ENCODE measurements at regions not wholly inside any gene's neighbourhood (a gene's known extent, or its start where the extent isn't known, plus 50 kb on each side); places are given as distances from the start of the nearest gene placed in this dataset.

DNA sequence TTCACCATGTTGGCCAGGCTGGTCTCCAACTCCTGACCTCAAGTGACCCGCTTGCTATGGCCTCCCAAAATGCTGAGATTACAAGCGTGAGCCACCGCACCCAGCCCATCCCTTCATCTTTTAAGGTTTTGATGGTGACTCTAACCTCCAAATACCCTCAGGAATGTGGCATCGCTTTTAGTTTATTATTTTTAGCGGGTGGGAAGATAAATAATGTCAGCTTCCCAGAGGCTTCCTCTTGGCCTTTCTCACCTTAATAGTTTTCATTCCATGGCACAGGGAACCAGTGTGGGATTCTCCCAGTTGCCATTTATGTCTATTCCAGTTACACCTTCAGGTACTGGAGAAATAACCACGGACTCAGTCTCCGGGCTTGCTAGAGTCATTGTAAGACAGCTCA, 92.1 kb upstream of the LRRN2 start:
- under 1% methylated on average over 7 of the region's 7 CpGs for WGBS (ENCODE audit: insufficient coverage, low coverage, missing lambda C conversion rate)
- Histone ChIP-seq H3K36me3 (ENCODE audit: control insufficient read depth, insufficient read depth, low read length) (no peaks in the 10 kb centered on the region), H3K9me3 (replicated peaks; ENCODE audit: control insufficient read depth, insufficient read depth, low read depth, low read length) (no peaks in the 10 kb centered on the region), H3K9ac (ENCODE audit: insufficient read depth in 1 of 2, low read depth in 2 of 2, low read length in 2 of 2) (no peak overlapping the region), H3K79me2 (ENCODE audit: control insufficient read depth, insufficient read depth, low read length) (no peaks in the 10 kb centered on the region), H3K27ac (ENCODE audit: extremely low read depth, low read depth, low read length) (no peak overlapping the region), H3K4me3 (no peak overlapping the region), H3K4me2 (ENCODE audit: insufficient read depth, low read length) (no peak overlapping the region), H3K4me1 (replicated peaks in 1 of 2; ENCODE audit: control insufficient read depth in 2 of 2, insufficient read depth in 2 of 2, low read length in 2 of 2) (no peaks in the 10 kb centered on the region), H3K27me3 (ENCODE audit: control insufficient read depth in 2 of 2, insufficient read depth in 2 of 2, low read length in 2 of 2) (peaks cover 28 to 31% of the 10 kb centered on the region in 2 experiments), H3K9me1 (ENCODE audit: control insufficient read depth, insufficient read depth, low read length) (no peaks in the 10 kb centered on the region), H4K20me1 (replicated peaks; ENCODE audit: control insufficient read depth, insufficient read depth, low read length) (no peaks in the 10 kb centered on the region), H2AFZ (ENCODE audit: low read depth, low read length) (no peak overlapping the region)
- FAIRE-seq, result no peak
- POLR2A ChIA-PET, result interaction anchor here (0.5 to 1.4 kb wide), 2 partner anchors 27 to 69 kb away, joined by 3 to 4 read pairs; no protein-coding TSS in a partner anchor
- CTCF ChIA-PET (ENCODE audit: low intra/inter-chr PET ratio), result no interaction called here
- BruUV-seq (replicated peaks), result no TSS peak
- no peak for ATAC-seq
- TF ChIP-seq, protein P1, sequence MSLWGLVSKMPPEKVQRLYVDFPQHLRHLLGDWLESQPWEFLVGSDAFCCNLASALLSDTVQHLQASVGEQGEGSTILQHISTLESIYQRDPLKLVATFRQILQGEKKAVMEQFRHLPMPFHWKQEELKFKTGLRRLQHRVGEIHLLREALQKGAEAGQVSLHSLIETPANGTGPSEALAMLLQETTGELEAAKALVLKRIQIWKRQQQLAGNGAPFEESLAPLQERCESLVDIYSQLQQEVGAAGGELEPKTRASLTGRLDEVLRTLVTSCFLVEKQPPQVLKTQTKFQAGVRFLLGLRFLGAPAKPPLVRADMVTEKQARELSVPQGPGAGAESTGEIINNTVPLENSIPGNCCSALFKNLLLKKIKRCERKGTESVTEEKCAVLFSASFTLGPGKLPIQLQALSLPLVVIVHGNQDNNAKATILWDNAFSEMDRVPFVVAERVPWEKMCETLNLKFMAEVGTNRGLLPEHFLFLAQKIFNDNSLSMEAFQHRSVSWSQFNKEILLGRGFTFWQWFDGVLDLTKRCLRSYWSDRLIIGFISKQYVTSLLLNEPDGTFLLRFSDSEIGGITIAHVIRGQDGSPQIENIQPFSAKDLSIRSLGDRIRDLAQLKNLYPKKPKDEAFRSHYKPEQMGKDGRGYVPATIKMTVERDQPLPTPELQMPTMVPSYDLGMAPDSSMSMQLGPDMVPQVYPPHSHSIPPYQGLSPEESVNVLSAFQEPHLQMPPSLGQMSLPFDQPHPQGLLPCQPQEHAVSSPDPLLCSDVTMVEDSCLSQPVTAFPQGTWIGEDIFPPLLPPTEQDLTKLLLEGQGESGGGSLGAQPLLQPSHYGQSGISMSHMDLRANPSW (CRISPR knock-in tag; IDR thresholded peaks at IDR 0.05), result no peak
- no peak for TF ChIP-seq HSF4 (CRISPR knock-in tag; IDR thresholded peaks at IDR 0.05; ENCODE audit: borderline replicate concordance)
- TF ChIP-seq, protein P2, sequence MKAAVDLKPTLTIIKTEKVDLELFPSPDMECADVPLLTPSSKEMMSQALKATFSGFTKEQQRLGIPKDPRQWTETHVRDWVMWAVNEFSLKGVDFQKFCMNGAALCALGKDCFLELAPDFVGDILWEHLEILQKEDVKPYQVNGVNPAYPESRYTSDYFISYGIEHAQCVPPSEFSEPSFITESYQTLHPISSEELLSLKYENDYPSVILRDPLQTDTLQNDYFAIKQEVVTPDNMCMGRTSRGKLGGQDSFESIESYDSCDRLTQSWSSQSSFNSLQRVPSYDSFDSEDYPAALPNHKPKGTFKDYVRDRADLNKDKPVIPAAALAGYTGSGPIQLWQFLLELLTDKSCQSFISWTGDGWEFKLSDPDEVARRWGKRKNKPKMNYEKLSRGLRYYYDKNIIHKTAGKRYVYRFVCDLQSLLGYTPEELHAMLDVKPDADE (conservative IDR thresholded peaks at IDR 0.05; ENCODE audit: control insufficient read depth, low read depth, low read length), result no peak
- TF ChIP-seq SNIP1 (IDR thresholded peaks at IDR 0.05; ENCODE audit: low read depth), result no peak
- TF ChIP-seq GTF2A2 (tag; IDR thresholded peaks at IDR 0.05), result no peak
- no peak for TF ChIP-seq YBX1 (IDR thresholded peaks at IDR 0.05)
- TF ChIP-seq ZNF668 (CRISPR knock-in tag; IDR thresholded peaks at IDR 0.05), result no peak
- TF ChIP-seq KAT8 (IDR thresholded peaks at IDR 0.05; ENCODE audit: low read depth), result no peak
- TF ChIP-seq MED1 (CRISPR knock-in tag; IDR thresholded peaks at IDR 0.05; ENCODE audit: borderline replicate concordance), result no peak
- TF ChIP-seq, protein P3, sequence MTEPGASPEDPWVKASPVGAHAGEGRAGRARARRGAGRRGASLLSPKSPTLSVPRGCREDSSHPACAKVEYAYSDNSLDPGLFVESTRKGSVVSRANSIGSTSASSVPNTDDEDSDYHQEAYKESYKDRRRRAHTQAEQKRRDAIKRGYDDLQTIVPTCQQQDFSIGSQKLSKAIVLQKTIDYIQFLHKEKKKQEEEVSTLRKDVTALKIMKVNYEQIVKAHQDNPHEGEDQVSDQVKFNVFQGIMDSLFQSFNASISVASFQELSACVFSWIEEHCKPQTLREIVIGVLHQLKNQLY (CRISPR knock-in tag; conservative IDR thresholded peaks at IDR 0.05), result no peak
- no peak for TF ChIP-seq HNRNPUL1 (IDR thresholded peaks at IDR 0.05; ENCODE audit: low read length)
- TF ChIP-seq XRCC3 (IDR thresholded peaks at IDR 0.05), result no peak
- TF ChIP-seq, protein P4, sequence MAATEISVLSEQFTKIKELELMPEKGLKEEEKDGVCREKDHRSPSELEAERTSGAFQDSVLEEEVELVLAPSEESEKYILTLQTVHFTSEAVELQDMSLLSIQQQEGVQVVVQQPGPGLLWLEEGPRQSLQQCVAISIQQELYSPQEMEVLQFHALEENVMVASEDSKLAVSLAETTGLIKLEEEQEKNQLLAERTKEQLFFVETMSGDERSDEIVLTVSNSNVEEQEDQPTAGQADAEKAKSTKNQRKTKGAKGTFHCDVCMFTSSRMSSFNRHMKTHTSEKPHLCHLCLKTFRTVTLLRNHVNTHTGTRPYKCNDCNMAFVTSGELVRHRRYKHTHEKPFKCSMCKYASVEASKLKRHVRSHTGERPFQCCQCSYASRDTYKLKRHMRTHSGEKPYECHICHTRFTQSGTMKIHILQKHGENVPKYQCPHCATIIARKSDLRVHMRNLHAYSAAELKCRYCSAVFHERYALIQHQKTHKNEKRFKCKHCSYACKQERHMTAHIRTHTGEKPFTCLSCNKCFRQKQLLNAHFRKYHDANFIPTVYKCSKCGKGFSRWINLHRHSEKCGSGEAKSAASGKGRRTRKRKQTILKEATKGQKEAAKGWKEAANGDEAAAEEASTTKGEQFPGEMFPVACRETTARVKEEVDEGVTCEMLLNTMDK (IDR thresholded peaks at IDR 0.05; ENCODE audit: borderline replicate concordance, insufficient read depth, low read depth, low read length, poor library complexity, severe bottlenecking), result no peak
- no peak for TF ChIP-seq NELFE (IDR thresholded peaks at IDR 0.05; ENCODE audit: insufficient read depth, insufficient read length)
- no peak for TF ChIP-seq ZNF707 (CRISPR knock-in tag; conservative IDR thresholded peaks at IDR 0.05)
- no peak for TF ChIP-seq ZNF696 (CRISPR knock-in tag; conservative IDR thresholded peaks at IDR 0.05)
- intact Hi-C loops (cut with micrococcal nuclease), result no loop called here
- in situ Hi-C loops (cut with MboI), result no loop called here
- no peak for DNase-seq (ENCODE audit: extremely low read depth in 1 of 4, low spot score in 3 of 4)
